ENCODE measurements at regions not wholly inside any gene's neighbourhood (a gene's known extent, or its start where the extent isn't known, plus 50 kb on each side); places are given as distances from the start of the nearest gene placed in this dataset.

- in situ Hi-C loops (cut with MboI) (no loop called here), intact Hi-C loops (cut with micrococcal nuclease; ENCODE audit: unreplicated experiment) (no loop called here)
- Histone ChIP-seq H3K36me3 (ENCODE audit: control insufficient read depth in 2 of 2, insufficient read depth in 2 of 2, low read length in 1 of 2) (no peaks in the 10 kb centered on the region), H3K4me2 (ENCODE audit: control insufficient read depth, insufficient read depth) (no peak overlapping the region), H2AFZ (ENCODE audit: control insufficient read depth, low read depth, low read length) (no peak overlapping the region), H3K79me2 (ENCODE audit: control insufficient read depth, insufficient read depth, low read length) (no peaks in the 10 kb centered on the region), H3K27ac (ENCODE audit: control insufficient read depth, insufficient read depth) (no peak overlapping the region), H3K27me3 (replicated peaks in 1 of 2; ENCODE audit: control insufficient read depth in 2 of 2, insufficient read depth in 2 of 2, low read length in 1 of 2) (peaks cover 5% of the 10 kb centered on the region in 2 experiments; a peak in 2 of 4 replicates), H4K20me1 (ENCODE audit: control insufficient read depth, insufficient read depth) (no peaks in the 10 kb centered on the region), H3K9me3 (replicated peaks; ENCODE audit: control insufficient read depth, insufficient read depth, low read length) (no peaks in the 10 kb centered on the region), H3K4me3 (no peak overlapping the region), H3K4me1 (ENCODE audit: control insufficient read depth, insufficient read depth, low read length) (no peaks in the 10 kb centered on the region), H3K9ac (ENCODE audit: control insufficient read depth, insufficient read depth, low read length) (no peak overlapping the region)
- SMC1A ChIA-PET (ENCODE audit: uncharacterized antibody, unreplicated experiment): interaction anchor here (1.7 kb wide), 1 partner anchor 20 kb away, joined by 4 read pairs; no protein-coding TSS in a partner anchor
- CTCF ChIA-PET: no interaction called here
- WGBS (ENCODE audit: insufficient coverage, insufficient replicate concordance, low lambda C conversion rate, missing lambda C conversion rate): 34% methylated on average over 9 of the region's 9 CpGs
- BruUV-seq (replicated peaks): no TSS peak
- POLR2A ChIA-PET: no interaction called here
- RAD21 ChIA-PET (ENCODE audit: unreplicated experiment): no interaction called here
- no peak for FAIRE-seq
- TF ChIP-seq PRDM15 (CRISPR knock-in tag; IDR thresholded peaks at IDR 0.05): no peak
- TF ChIP-seq ZBTB4 (CRISPR knock-in tag; IDR thresholded peaks at IDR 0.05): no peak
- no peak for TF ChIP-seq MTA2 (IDR thresholded peaks at IDR 0.05; ENCODE audit: low read depth)
- TF ChIP-seq E4F1 (IDR thresholded peaks at IDR 0.05; ENCODE audit: borderline replicate concordance, partially characterized antibody): no peak
- no peak for TF ChIP-seq ETV6 (conservative IDR thresholded peaks at IDR 0.05 in 1 of 2, IDR thresholded peaks at IDR 0.05 in 1 of 2; ENCODE audit: borderline replicate concordance in 1 of 2, low read depth in 1 of 2)
- no peak for TF ChIP-seq PAX5 (IDR thresholded peaks at IDR 0.05; ENCODE audit: borderline replicate concordance, low read depth, low read length)
- TF ChIP-seq IRF3 (IDR thresholded peaks at IDR 0.05): no peak
- no peak for TF ChIP-seq JUND (IDR thresholded peaks at IDR 0.05; ENCODE audit: low read depth, low read length)
- no peak for TF ChIP-seq RAD51 (IDR thresholded peaks at IDR 0.05)
- no peak for DNase-seq (ENCODE audit: low read depth, low spot score)
- ATAC-seq: no peak
Measured at GRCh38 chr16:73547552-73548403, 499.9 kb upstream of the ZFHX3 start.
